GM03348 (cell line): ENCODE measurements at regions not wholly inside any gene's neighbourhood (a gene's known extent, or its start where the extent isn't known, plus 50 kb on each side); places are given as distances from the start of the nearest gene placed in this dataset.
"Not testable (repeated sequence)": the region's sequence is repeated elsewhere in the genome, so short reads cannot be mapped to it uniquely, and the experiment has no call there.

Source experiments
- DNase-seq: peaks from one replicate; pipeline ENCODE4 v3.0.0; 2012; ENCODE audit warnings: low spot score

DNA sequence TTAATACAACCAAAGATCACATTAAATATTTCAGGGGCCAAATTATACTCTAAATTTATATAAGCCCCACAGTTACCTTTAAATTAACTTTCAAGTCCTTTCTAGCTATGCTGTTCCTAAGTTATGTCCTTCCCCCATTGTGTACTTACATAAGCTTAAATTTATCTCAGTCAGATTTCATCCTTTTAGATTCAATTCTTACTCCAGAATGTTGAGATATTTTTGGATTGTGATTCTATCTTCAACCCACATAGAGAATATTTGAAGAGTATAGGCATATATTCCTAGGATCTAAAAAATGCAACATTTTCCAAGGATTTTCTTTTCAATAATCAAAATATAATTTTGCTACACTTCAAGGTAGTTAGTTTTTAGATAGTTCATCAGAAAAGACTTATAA is 242.8 kb downstream of the KCNE4 start:
- DNase-seq = no peak

DNA sequence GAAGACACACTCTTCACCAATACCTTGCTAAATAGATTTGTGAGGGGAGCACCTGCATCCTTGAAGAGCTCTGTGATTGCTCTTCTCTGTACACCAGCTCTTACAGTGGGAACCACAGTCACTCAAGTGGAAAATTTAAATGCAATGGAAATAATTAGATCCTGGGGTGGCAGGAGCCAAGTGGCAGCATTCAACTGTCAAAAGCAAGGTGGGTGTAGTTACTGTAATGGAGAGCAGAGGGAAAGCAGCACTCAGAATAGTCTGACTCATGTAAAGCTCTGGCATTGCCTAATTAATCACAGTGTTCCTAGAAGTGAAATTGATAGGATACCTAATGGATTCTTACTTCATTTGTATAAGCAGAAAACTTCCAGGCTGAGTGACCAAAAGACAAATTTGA is 245.8 kb downstream of the KCNE4 start:
- no peak for DNase-seq

DNA sequence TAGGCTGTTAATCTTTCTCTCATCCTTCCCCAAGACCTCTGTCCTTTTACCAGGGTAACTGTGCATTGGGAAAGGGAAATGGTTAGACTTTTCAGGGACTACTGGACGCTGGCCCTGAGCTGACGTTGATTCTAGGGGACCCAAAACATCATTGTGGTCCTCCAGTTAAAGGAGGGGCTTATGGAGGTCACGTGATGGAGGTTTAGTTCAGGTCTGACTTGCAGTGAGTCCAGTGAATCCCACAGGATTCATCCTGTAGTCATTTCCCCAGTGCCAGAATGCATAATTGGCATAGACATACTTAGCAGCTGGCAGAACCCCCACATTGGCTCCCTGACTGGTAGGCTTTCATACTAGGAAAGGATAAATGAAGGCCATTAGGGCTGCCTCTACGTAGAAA is 246.3 kb downstream of the KCNE4 start:
- not testable (repeated sequence) for DNase-seq

DNA sequence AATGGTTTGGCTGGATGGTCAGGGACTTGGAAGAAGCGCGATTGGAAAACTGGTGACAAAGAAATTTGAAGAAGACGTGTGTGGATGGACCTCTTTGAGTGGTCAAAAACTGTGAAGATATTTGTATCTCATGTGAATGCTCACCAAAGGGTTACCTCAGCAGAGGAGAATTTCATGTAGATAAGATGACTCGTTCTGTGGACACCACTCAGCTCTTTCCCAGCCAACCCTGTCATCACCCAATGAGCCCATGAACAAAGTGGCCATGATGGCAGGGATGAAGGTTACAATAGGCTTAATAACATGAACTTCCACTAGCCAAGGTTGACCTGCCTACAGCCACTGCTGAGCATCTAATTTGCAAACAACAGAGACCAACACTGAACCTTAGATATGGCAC is 248.3 kb downstream of the KCNE4 start:
- no peak for DNase-seq

DNA sequence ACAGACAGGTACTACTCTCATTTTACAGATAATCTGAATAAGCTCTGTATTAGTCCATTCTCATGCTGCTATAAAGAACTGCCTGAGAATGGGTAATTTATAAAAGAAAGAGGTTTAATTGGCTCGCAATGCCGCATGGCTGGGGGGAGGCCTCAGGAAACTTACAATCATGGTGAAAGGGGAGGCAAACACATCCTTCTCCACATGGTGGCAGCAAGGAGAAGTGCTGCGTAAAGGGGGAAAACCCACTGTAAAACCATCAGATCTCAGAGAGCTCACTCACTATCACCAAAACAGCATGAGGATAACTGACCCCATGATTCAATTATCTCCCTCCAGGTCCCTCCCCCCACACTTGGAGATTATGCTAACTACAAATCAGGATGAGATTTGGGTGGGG is 254.4 kb downstream of the KCNE4 start:
- DNase-seq = peak; percentile 24

DNA sequence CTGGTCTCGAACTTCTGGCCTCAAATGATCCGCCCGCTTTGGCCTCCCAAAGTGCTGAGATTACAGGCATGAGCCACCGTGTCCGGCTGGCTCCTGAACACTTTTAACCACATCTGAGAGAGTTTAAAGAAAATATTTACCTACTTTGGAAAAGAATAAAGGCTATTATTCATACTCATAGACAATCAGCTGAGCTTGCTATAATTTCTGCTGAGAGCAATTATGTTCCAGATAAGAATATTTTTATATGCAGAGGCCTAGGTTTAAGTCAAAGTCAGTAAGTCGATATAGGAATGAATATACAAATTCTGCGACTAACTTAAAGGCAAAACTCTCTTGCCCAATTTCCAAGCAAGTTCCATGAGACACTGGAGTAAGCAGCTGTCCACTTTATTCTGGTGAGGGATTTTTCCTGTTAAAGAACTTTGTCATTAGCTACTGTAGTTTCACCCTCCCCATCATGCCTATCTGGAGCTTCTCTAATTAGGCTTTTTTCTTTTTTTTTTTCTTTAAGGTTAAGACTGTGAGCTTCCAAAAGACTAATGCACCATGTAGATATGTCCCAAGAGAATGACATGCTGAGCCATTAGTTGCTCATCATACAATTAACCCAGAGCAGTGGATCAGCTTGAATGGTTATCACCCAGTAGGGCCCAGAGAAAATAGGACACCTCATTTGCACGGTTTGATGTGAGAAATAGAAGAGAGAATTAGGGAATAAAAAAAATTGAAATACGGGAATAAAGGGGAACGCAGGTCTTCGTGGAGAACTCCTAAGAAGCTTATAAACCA is 260.1 kb downstream of the KCNE4 start:
- DNase-seq = no peak

DNA sequence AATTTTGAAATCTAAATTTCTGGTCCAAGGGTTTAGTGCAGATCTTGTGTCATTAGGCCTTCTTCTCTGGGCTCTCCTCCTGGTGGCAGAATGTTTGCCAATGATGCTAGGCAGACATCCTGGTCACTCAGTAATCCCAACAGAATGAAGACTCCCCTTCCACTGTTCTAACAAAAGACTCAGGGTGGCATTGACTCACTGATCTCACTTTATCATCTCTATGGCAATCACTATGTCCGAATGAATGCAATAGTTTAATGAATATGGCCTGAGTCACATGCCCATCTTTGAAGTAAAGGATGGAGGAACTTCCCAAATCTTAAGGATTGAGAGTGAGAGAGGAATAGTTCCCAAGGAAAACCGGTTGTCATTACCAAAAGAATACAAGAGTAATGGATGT is 261.1 kb downstream of the KCNE4 start:
- DNase-seq = no peak

DNA sequence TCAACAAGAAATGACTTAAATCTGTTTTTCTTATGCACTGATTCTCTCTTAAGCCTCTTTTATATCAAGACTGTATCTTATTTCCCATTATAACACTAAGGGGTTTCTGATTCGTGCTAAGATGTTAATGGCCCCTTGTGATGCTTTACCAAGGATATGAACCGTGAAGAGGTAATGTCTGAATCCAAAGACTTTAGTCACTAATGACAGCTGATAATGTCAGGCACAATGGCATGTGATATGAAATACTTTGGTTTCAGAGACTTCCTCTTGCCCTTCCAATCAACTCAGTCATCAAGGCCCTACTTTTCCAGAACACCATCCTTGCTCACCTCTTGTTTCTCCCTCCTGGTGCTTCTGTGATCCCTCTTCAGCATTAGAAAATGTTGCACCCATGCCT is 262.8 kb downstream of the KCNE4 start:
- no peak for DNase-seq

DNA sequence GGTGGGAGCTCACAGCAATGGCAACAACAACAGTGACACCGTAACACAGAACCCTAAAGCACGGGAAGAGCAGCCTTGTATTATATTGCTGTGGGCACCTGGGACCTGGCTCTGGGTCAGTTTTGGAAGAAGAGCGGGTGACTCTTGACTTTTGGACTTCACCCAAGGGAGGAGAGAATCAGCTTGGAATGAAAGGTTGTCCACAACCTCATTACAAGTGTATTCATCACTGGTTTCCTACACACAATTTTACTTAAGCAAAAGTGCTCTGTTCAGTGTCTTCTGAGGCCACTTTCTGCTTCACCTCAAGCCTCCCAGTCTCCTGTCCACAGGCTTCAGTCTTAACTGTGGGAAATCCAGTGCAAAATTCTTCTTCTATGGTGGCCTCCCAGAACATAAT is 263.8 kb downstream of the KCNE4 start:
- peak; percentile 18 for DNase-seq

DNA sequence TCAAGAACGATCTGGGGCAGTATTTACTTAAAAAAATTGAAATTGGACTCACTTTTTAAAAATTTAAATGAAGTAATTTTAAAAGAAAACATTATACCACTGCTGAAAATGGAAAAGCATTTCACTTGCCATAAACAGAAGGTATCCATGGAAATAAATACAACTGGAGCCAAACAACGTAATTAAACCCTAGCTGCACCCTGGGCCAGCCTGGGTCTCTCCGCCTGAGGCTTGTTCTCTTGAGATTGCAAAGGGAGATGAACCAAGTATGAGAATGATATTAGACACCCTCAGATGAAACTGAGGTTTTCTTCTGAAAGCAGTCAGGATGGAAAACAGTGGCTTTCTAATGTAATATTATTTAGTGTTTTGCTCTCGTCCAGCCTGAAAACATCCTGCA is 264.4 kb downstream of the KCNE4 start:
- no peak for DNase-seq

DNA sequence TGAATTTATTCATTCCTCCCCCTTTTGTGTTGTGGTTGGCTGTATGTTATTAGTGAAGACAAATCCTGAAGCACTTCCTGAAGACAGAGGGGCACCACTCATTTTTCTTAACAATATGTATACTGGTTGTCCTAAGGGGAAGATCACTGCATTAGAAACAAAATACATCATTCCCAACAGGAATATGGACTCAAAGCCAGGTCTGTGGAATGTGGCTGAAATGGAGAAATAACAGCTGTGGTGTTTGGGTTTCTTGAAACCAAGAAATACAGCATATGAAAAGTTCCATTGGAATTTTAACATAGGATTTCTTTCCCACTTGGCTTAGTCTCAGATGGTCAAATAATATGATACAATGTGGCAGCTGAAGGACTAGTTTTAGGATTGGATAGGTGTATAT is 267.6 kb downstream of the KCNE4 start:
- peak; percentile 24 for DNase-seq

DNA sequence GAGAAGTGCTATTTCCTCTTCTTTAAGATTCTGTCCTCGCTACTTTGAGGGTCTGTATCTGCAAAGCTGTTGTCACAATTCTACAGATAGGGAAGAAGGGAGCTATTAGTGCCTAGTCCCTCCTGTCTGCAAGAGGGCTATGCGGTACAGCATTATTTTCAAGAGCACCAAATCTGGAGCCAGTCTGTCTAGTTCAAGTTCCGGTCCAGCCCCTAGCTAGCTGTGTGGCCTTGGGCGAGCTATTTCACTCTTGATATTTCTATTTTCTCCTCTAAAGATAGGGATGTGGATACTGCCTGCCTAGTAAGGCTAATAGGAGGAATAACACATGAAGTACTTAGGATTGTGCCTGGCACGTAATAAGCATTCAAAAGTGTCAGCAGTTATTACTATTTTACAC is 272.4 kb downstream of the KCNE4 start:
- no peak for DNase-seq

DNA sequence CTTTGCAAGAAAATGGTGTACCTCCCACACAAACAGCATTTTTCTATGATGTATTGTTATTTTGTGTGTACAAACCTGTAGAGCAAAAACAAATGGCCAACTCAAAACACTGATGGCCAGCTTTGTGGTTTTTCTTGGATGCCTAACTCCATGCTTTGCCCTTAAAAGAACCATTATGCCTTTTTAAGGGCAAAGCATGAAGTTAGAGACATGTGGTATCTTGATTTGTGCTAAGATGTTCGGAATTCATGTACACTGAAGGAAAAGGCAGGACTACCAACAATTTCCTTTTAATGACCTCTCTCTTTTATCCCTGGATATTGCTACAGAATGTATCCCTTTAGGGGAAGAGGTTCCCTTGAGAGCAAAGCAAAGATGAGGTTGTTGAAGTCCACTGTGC is 273.6 kb downstream of the SCG2 start:
- DNase-seq = no peak

DNA sequence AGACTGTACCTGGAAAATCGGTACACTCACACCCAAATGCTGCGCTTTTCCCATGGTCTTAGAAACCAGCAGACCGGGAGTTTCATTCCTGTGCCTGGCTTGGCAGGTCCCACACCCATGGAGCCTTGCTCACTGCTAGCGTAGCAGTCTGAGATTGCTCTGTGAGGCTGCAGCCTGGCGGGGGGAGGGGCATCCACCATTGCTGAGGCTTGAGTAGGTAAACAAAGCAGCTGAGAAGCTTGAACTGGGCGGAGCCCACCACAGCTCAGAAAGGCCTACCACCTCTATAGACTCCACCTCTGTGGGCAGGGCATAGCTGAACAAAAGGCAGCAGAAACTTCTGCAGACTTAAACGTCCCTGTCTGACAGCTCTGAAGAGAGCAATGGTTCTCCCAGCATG is 271.4 kb downstream of the SCG2 start:
- DNase-seq = not testable (repeated sequence)

DNA sequence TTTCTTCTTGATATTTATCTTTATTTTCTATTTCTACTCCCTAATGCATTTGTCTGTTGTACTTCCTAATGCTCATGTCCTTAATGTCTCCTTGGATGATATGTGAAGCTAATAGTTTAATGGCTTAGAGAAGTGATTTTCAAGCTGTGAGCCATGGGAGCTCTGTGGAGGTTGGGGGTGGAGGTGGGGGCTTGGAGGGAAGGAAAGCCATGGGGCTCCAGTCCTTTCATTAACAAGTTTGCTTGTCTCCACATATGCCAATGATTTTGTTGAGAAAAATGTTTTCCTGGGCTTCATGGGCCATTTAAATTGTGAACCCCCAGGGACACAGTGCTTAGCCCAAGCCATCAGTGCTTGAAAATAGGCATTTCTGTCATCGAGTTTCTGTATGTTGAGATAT is 264.1 kb downstream of the SCG2 start:
- no peak for DNase-seq

DNA sequence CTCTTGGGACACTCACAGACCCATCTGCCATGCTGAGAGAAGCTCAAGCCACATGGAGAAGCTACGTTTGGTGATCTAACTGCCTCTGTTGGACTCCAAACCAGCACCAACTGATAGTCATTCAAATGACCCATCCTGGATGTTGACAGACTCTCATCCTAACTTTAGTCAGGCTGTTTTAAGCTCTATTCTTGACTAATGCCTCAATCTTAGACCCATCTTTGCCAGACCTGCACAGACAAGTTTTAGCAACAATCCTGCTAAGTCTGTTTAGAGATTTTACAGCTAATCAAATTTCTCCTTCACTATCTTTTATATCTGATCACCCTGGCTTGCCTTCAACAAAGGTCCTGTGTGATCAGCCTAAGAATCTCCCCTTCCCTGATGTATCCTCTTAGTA is 245.1 kb downstream of the SCG2 start:
- no peak for DNase-seq

DNA sequence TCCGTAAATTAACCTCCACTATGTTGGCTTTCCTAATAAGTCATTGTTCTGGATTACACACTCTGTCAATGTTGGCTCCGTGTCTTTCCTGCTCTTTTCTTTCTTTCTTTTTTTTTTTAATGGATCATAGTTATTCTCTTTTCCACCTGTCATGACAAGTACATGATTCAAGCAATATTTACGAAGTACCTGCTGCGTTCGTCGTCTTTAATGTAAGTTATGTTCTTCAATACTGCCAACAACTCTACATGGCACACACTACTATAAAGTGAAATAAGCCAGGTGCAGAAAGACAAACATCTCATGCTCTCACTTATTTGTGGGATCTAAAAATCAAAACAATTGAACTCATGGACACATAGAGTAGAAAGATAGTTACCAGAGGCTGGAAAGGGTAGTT is 239.1 kb downstream of the SCG2 start:
- no peak for DNase-seq

DNA sequence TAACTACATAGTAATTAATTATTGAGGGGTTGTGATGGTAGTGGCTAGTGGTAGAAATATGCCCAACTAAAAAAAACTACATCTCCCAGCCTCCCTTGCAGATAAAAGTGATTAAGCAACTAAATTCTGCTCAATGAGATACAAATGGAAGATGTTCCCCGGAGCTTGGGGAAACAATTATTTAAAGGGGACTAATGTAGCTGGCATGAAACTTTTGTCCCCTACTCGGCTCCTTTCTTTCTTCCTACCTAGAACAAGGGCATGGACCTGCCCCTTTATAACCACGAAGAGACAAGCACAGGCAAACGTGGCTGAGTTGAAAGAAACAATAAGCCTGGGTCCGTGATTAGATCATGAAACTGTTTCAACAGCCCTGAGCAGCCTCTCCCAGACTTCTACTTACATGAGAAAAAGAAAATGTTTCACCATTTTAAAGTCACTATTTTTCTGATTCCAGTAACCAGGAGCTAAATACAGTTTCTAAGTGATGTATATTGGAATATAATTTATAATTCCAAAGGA is 236.9 kb downstream of the SCG2 start:
- DNase-seq = no peak

DNA sequence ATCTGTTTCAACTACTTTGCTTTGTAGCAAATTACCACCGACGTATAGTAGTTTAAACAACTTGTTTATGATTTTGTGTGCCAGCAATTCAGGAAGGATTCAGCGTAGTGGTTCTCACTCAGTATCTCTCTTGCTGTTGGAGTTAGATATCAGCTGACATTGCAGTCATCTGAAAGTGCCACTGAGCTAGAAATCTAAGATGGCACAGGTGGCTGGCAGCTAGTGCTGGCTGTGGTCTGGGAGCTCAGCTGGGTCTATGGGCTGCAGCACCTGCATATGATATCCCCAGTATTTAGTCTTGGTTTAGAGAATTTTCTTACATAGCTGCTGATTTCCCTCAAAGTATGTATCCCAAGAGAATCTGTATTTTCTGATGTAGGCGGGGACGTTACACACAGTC is 235.6 kb downstream of the SCG2 start:
- DNase-seq = no peak

DNA sequence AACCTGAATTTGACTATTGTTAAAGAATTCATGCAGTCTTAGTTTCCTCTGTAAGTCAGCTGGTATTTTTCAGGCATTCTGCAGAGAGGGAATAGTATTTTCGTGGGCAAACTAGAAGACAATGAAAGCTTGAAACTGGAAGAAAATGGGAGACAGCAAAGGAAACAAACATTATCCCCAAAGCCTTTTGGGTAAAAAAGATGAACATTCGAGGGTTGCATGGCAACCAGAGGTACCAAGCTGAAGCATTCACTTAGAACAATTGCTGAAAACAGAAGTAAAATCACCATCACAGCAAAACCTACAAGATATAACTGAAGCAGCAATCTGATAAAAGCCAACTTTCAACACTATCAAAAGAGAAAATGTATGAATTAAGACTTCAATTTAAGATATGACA is 233.7 kb downstream of the SCG2 start:
- DNase-seq = no peak

DNA sequence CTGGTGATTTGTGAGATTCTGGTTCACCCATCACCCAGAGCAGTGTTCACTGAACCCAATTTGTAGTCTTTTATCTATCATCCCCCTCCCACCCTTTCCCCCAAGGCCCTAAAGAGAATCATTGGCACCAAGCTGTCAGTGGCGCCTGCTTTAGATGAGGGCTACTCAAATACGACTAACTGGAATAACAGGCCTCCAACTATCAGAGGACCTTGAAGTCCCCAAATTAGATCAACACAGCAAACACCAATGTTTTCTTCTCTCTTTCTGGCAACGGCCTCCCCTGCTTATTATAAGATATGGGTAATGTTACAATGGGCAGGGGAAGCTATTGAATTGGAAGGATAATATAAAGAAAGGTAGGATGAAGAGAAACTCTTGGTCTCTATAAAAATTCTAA is 232.3 kb downstream of the SCG2 start:
- no peak for DNase-seq

DNA sequence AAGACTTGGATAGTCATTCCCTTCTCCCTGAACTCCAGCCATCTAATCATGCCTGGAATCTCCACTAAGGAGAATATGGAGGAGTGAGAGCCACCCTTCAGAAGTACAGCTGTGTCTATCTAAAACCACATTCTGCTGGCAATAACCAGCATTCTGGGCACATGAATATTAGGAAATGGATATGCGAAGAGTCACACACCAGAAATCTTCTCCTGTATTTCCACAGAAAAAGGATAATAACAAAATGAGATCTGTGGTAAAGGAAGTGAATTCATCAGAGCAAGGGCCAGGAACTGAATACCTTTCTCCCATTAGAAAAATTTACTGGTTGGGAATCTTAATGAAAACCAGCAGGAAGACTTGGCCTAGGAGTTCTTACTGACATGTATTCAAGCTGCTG is 218.8 kb downstream of the SCG2 start:
- DNase-seq = peak; percentile 67

DNA sequence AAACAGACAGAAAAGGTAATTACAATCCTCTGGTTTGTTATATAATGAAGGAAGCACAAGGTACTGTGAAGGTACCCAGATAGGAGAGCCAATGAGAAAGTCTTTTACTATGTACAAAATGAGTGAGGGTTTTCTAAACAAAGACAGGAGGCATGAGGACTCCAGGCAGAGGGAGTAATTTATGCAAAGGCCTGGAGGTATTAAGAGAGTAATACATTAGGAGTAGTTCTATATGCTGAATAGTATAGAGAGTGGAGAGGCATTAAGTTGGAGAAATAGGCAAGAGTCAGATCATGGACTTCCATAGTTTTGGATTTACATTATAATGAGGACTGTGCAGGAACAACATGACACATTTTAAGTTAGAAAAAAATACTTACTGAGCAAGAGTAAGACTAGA is 216.0 kb downstream of the SCG2 start:
- no peak for DNase-seq

DNA sequence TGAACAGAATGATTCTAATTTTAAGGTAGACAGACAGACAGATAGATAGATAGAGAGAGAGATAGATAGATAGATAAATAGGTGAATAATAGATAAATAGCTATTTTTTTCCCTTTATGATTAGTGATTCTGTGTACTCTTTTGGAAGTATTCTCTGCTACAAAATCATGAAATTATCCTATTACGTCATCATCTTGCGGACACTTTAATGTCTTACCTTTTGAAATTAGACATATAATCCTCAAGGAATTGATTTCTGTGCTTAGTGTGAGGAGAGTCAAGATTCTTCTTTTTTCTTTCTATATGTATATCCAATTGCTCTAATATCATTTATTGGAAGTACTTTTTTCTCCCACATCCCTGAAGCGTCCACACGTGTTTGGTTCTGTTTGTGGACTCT is 215.2 kb downstream of the SCG2 start:
- no peak for DNase-seq
